ENCODE measurements at regions not wholly inside any gene's neighbourhood (a gene's known extent, or its start where the extent isn't known, plus 50 kb on each side); places are given as distances from the start of the nearest gene placed in this dataset.

GRCh38 chr10:61184429-61184828 is 240.4 kb upstream of the RHOBTB1 start:
- DNase-seq, result no peak

DNA sequence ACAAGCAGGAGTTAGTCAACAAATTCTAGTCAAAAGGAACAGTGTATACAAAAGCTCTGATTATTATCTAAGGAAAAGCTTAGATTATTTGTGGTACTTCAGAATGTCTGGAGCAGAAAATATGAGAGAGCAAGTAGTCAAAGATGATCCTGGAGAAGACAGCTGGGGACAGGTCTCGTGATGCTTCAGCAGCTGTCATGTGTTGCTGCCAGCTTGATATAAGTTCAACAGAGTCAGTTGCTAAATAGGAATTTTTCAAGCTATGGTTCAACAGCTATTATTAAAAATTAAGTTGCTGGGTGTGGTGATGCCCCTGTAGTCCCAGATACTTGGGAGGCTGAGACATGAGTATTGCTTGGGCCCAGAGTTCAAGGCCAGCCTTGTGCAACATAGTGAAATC is 240.0 kb upstream of the RHOBTB1 start:
- DNase-seq, result no peak

GRCh38 chr10:61181832-61182231 is 237.8 kb upstream of the RHOBTB1 start:
- DNase-seq, result no peak

DNA sequence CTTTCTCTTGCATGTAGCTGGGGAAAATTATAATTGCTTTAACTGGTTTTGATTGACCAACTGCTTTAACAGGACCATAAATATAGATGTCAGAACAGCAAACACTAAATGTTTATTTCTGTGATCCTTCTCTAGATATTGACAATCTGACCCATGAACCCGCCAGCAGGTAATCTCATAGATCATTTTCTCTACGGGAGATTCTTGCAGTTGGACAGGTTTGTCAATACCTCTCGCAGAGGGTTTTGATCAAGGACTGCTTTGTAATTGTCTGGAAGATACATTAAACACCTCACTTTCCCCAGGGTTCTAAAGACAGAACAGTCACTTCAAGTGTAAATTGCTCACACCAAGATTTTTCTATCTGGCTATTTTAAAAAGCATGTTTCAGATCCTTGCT is 235.8 kb upstream of the RHOBTB1 start:
- DNase-seq, result no peak

DNA sequence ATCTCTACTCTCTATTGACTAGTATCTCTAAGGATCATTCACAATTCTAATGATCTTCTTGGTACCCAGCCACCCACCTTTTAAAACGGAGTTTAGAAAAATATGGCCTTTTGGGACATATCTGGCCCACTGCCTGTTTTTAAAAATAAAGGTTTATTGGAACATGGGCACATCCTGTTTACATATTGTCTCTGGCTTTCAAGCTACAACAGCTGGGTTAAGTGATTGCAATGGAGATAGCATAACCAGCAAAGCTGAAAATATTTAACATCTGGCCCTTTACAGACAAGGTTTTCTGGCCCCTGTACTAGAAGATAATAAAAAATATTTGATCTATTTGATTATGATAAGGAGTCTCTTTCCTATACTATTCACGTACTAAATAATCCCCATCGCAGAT is 232.4 kb upstream of the RHOBTB1 start:
- DNase-seq, result no peak

DNA sequence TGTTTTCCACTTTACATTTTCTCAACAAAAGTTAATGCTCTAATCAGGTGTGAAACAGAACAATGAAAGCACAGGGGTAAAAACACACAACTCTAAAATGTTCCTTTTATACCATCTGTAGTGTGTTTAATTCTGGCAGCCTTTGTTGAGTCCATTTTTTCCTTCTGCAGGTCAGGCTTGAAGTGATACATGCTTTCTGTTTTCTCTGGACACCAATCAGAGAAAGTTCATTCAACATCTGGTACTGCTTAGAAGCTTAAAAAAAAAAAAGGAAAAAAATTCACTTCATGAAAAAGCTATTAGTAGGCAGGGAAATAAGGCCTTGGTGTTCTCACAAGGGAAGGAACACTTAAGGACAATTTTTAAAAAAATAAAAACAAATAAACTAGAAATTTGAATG is 231.3 kb upstream of the RHOBTB1 start:
- no peak for DNase-seq

GRCh38 chr10:61173450-61173849 is 229.5 kb upstream of the RHOBTB1 start:
- no peak for DNase-seq

DNA sequence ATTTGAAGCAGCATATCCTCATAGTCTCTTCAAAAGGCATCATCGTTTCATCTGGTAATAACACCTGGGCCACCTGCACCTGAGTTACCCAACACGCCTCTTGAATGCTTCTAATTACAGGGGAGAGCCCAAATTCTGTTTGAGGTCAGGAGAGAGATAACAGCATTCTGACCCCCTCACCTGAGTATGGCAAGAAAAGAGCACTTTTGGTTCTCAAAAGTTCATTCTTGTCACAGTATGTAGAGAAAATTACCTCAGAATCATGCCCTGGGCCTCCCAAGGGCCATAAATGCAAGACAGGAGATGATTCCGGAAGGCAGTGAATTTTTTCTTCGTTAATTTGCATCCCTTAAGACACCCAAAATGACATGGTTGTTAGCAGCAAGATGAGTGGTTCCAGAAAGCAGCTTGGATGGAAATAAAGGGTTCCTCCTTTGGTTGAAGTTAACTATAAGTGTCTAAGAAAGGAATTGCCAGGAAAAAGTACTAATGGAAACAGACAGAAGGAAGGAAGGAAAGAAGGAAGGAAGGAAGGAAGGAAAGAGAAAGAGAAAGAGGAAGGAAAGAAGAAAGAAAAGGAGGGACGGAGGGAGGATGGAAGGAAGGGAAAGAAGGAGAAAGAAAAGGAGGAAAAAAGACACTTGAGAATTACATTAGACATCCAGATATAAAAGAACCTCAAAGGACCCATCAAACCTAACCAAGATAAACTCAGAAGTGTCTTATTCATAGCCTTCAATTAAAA is 228.4 kb upstream of the RHOBTB1 start:
- no peak for DNase-seq

GRCh38 chr10:61170594-61170993 is 226.6 kb upstream of the RHOBTB1 start:
- no peak for DNase-seq

GRCh38 chr10:61169294-61169693 is 225.3 kb upstream of the RHOBTB1 start:
- no peak for DNase-seq

- DNase-seq, result no peak
These were observed 222.5 kb upstream of the RHOBTB1 start for GRCh38 chr10:61166489-61166888.

- no peak for DNase-seq
These were observed 222.1 kb upstream of the RHOBTB1 start for GRCh38 chr10:61166065-61166464.

- no peak for DNase-seq
These were observed 220.6 kb upstream of the RHOBTB1 start for GRCh38 chr10:61164458-61165160.

DNA sequence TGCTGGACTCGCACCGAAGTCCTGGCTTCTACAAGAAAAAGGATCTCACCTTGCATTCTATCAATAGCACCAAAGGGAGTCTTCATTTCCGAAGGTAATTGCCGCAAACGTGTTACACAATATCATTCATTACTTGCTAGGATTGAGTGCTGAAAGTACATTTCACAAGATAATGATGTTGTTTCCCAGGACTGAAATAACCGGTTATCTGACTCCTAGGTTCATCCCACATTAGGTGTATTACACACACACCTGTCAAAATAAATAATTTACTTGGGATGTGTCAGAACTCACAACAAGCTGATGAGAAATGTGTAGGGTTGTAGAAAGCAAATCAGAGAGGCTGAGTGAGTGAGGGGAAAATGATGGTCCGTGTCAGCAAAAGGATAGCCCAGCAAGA is 219.4 kb upstream of the RHOBTB1 start:
- no peak for DNase-seq

DNA sequence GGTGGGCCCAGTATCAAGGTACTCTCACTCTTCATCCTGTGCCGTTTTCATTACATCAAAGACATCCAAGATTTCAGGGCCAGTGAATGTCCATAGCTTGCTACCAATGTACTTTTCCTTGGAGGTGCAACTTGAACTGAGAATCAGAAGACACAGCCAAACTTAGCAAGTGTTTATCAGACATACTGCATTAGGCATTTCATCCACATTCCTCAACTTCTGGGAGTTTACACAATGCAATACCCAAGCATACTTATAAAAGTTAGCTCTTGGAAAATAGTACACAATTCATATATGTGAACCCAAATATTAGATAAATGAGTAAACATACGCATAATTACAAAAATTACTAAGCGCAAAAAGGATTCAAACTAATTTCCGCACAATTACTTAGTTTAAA is 216.3 kb upstream of the RHOBTB1 start:
- no peak for DNase-seq

GRCh38 chr10:61159253-61159652 is 215.3 kb upstream of the RHOBTB1 start:
- no peak for DNase-seq

GRCh38 chr10:61157182-61157581 is 213.2 kb upstream of the RHOBTB1 start:
- DNase-seq, result no peak

DNA sequence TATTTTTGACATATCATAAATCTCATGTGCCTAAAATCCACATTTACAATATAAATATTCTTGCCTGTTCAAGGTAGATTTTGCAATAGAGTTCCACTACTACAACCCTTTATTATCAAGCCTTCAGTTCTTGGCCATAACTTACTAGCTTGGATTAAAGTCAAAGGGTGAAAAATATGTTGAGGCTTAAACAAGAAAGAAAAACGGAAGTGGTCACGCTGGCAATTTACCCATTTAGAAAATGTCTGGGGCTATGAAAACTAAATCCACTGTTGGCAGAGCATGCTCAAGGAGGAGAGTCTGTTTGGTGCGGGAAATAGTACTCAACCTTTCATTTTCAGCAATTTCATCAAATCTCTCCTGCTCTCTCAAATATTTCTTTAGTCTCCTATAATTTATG is 209.8 kb upstream of the RHOBTB1 start:
- no peak for DNase-seq

- no peak for DNase-seq
These were observed 207.1 kb upstream of the RHOBTB1 start for GRCh38 chr10:61151059-61151458.

DNA sequence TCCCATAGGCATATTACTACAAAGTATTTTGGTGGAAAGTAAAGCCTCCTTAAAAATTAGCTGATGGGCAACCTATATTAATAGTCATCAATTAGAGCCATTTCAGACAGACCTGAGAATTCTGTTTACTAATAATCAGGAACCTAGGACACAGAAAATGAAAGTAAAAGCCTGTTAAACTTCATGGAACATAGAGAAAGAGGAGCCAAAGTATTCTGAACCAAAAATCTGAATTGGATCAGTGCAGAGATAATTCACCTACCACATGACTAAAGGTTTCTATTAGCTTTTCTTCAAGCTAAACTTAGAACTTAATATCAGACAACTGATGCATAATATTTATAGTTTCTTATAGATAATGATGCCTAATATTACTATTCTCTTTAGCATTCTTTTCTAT is 204.5 kb upstream of the RHOBTB1 start:
- DNase-seq, result no peak

GRCh38 chr10:61142987-61143386 is 199.0 kb upstream of the RHOBTB1 start:
- no peak for DNase-seq

- DNase-seq, result peak; percentile 32
These were observed 196.9 kb upstream of the RHOBTB1 start for GRCh38 chr10:61140765-61141392.

GRCh38 chr10:61139592-61139953 is 195.6 kb upstream of the RHOBTB1 start:
- DNase-seq, result no peak

Data from retina (tissue), 1 donor.